K562 (cell line): ENCODE measurements at regions not wholly inside any gene's neighbourhood (a gene's known extent, or its start where the extent isn't known, plus 50 kb on each side); places are given as distances from the start of the nearest gene placed in this dataset.

Source experiments
- ARID1B ChIP-seq: fragments of 450-650 bp; IDR thresholded peaks from 2 replicates; pipeline ENCODE4 v1.6.1; 2016; ENCODE audit warnings: antibody characterized with exemption, mild to moderate bottlenecking, inconsistent platforms
- ATF1 ChIP-seq, 2 experiments: fragments of 450-650 bp in 1 of 2; IDR thresholded peaks; 2 replicates each; pipeline ENCODE4 v1.6.1; 2016; ENCODE audit warnings: missing compliant biosample characterization in 1 of 2, missing genetic modification characterization in 1 of 2
- CXXC5 ChIP-seq: fragments of 250-450 bp; sonication (Bioruptor Pico); IDR thresholded peaks from 2 replicates; pipeline ENCODE4 v1.8.0; 2022; ENCODE audit warnings: inconsistent platforms, mild to moderate bottlenecking, moderate library complexity
- DMBX1 ChIP-seq: fragments of 250-450 bp; sonication (Bioruptor Pico); IDR thresholded peaks from 2 replicates; pipeline ENCODE4 v1.8.0; 2022; ENCODE audit warnings: inconsistent platforms, mild to moderate bottlenecking, moderate library complexity, borderline replicate concordance
- EP300 ChIP-seq: IDR thresholded peaks from 2 replicates; pipeline ENCODE4 v1.6.1; 2012; ENCODE audit warnings: low read length, improper control_type of control experiment
- NCOR1 ChIP-seq: fragments of 450-650 bp; IDR thresholded peaks from 2 replicates; pipeline ENCODE4 v1.6.1; 2016; ENCODE audit warnings: mild to moderate bottlenecking, moderate library complexity
- POLR2AphosphoS5 ChIP-seq: IDR thresholded peaks from 2 replicates; pipeline ENCODE4 v1.6.1; 2011; ENCODE audit warnings: mild to moderate bottlenecking, low read depth, low read length, moderate library complexity; ENCODE audit not compliant: control insufficient read depth, insufficient read depth
- RCOR1 ChIP-seq, 2 experiments: IDR thresholded peaks; 2 replicates each; pipeline ENCODE4 v1.6.1; 2012; ENCODE audit warnings: low read depth in 2 of 2, low read length in 2 of 2, borderline replicate concordance in 1 of 2, improper control_type of control experiment in 1 of 2
- SMARCA4 ChIP-seq: fragments of 450-650 bp; IDR thresholded peaks from 2 replicates; pipeline ENCODE4 v1.6.1; 2016
- TARDBP ChIP-seq: fragments of 450-650 bp; IDR thresholded peaks from 2 replicates; pipeline ENCODE4 v1.6.1; 2016
- ZNF584 ChIP-seq: fragments of 200-800 bp; sonication (Bioruptor generic); IDR thresholded peaks from 2 replicates; pipeline ENCODE4 v1.6.1; 2016; ENCODE audit warnings: low read depth, mild to moderate bottlenecking, missing genetic modification characterization, missing compliant biosample characterization
- TF ChIP-seq, protein P1 (sequence below): fragments of 200-800 bp; sonication (Bioruptor generic); IDR thresholded peaks from 2 replicates; pipeline ENCODE4 v1.6.1; 2016; ENCODE audit warnings: missing genetic modification characterization, missing compliant biosample characterization
- TF ChIP-seq, protein P2 (sequence below), 2 experiments: fragments of 450-650 bp; IDR thresholded peaks; 2 replicates each; pipeline ENCODE4 v1.6.1; 2016
- TF ChIP-seq, protein P3 (sequence below), 2 experiments: fragments of 150-350 bp in 1 of 2; IDR thresholded peaks; 2 replicates each; pipeline ENCODE4 v1.6.1; 2012 to 2016; ENCODE audit warnings: low read depth in 2 of 2, low read length in 2 of 2, mild to moderate bottlenecking in 1 of 2, moderate library complexity in 1 of 2
- TF ChIP-seq, protein P4 (sequence below): fragments of 200-800 bp; sonication (Bioruptor generic); IDR thresholded peaks from 2 replicates; pipeline ENCODE4 v1.6.1; 2017; ENCODE audit warnings: missing genetic modification characterization, missing compliant biosample characterization

GRCh38 chr3:17946619-17947018 lies 204.2 kb upstream of the TBC1D5 start (continued):
- TF ChIP-seq, protein P1, sequence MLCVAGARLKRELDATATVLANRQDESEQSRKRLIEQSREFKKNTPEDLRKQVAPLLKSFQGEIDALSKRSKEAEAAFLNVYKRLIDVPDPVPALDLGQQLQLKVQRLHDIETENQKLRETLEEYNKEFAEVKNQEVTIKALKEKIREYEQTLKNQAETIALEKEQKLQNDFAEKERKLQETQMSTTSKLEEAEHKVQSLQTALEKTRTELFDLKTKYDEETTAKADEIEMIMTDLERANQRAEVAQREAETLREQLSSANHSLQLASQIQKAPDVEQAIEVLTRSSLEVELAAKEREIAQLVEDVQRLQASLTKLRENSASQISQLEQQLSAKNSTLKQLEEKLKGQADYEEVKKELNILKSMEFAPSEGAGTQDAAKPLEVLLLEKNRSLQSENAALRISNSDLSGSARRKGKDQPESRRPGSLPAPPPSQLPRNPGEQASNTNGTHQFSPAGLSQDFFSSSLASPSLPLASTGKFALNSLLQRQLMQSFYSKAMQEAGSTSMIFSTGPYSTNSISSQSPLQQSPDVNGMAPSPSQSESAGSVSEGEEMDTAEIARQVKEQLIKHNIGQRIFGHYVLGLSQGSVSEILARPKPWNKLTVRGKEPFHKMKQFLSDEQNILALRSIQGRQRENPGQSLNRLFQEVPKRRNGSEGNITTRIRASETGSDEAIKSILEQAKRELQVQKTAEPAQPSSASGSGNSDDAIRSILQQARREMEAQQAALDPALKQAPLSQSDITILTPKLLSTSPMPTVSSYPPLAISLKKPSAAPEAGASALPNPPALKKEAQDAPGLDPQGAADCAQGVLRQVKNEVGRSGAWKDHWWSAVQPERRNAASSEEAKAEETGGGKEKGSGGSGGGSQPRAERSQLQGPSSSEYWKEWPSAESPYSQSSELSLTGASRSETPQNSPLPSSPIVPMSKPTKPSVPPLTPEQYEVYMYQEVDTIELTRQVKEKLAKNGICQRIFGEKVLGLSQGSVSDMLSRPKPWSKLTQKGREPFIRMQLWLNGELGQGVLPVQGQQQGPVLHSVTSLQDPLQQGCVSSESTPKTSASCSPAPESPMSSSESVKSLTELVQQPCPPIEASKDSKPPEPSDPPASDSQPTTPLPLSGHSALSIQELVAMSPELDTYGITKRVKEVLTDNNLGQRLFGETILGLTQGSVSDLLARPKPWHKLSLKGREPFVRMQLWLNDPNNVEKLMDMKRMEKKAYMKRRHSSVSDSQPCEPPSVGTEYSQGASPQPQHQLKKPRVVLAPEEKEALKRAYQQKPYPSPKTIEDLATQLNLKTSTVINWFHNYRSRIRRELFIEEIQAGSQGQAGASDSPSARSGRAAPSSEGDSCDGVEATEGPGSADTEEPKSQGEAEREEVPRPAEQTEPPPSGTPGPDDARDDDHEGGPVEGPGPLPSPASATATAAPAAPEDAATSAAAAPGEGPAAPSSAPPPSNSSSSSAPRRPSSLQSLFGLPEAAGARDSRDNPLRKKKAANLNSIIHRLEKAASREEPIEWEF (CRISPR knock-in tag) = 0 out of 2 replicates have a peak, but pooled peaks have one; percentile 38
- TF ChIP-seq, protein P2, sequence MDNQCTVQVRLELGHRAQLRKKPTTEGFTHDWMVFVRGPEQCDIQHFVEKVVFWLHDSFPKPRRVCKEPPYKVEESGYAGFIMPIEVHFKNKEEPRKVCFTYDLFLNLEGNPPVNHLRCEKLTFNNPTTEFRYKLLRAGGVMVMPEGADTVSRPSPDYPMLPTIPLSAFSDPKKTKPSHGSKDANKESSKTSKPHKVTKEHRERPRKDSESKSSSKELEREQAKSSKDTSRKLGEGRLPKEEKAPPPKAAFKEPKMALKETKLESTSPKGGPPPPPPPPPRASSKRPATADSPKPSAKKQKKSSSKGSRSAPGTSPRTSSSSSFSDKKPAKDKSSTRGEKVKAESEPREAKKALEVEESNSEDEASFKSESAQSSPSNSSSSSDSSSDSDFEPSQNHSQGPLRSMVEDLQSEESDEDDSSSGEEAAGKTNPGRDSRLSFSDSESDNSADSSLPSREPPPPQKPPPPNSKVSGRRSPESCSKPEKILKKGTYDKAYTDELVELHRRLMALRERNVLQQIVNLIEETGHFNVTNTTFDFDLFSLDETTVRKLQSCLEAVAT (IDR thresholded peaks at IDR 0.05) = peak in 1 of 2 experiments; percentile 60; a peak in 1 of 4 replicates
- peak; percentile 86 for TF ChIP-seq ARID1B
- TF ChIP-seq TARDBP = peak; percentile 38; the same call in 1 of the 2 replicates
- peak; percentile 43; the same call in 1 of the 2 replicates for TF ChIP-seq EP300
- TF ChIP-seq, protein P3, sequence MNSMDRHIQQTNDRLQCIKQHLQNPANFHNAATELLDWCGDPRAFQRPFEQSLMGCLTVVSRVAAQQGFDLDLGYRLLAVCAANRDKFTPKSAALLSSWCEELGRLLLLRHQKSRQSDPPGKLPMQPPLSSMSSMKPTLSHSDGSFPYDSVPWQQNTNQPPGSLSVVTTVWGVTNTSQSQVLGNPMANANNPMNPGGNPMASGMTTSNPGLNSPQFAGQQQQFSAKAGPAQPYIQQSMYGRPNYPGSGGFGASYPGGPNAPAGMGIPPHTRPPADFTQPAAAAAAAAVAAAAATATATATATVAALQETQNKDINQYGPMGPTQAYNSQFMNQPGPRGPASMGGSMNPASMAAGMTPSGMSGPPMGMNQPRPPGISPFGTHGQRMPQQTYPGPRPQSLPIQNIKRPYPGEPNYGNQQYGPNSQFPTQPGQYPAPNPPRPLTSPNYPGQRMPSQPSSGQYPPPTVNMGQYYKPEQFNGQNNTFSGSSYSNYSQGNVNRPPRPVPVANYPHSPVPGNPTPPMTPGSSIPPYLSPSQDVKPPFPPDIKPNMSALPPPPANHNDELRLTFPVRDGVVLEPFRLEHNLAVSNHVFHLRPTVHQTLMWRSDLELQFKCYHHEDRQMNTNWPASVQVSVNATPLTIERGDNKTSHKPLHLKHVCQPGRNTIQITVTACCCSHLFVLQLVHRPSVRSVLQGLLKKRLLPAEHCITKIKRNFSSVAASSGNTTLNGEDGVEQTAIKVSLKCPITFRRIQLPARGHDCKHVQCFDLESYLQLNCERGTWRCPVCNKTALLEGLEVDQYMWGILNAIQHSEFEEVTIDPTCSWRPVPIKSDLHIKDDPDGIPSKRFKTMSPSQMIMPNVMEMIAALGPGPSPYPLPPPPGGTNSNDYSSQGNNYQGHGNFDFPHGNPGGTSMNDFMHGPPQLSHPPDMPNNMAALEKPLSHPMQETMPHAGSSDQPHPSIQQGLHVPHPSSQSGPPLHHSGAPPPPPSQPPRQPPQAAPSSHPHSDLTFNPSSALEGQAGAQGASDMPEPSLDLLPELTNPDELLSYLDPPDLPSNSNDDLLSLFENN (IDR thresholded peaks at IDR 0.05; ENCODE audit: low read depth in 2 of 2, low read length in 2 of 2) = 0 out of 4 replicates have a peak, but pooled peaks of 1 of the 2 experiments have one; percentile 32
- peak; percentile 77 for TF ChIP-seq POLR2AphosphoS5
- peak; percentile 86 to 94 for TF ChIP-seq RCOR1 (IDR thresholded peaks at IDR 0.05; ENCODE audit: borderline replicate concordance in 1 of 2, low read depth in 2 of 2, low read length in 2 of 2)
- peak; percentile 28; the same call in 1 of the 2 replicates for TF ChIP-seq SMARCA4
- no peak for TF ChIP-seq ATF1 (CRISPR knock-in tag; IDR thresholded peaks at IDR 0.05)
- peak; percentile 52 for TF ChIP-seq ATF1 (tag; IDR thresholded peaks at IDR 0.05)
- peak; percentile 54; the same call in 1 of the 2 replicates for TF ChIP-seq DMBX1 (CRISPR knock-in tag)
- TF ChIP-seq NCOR1 = peak; percentile 73
- TF ChIP-seq, protein P4, sequence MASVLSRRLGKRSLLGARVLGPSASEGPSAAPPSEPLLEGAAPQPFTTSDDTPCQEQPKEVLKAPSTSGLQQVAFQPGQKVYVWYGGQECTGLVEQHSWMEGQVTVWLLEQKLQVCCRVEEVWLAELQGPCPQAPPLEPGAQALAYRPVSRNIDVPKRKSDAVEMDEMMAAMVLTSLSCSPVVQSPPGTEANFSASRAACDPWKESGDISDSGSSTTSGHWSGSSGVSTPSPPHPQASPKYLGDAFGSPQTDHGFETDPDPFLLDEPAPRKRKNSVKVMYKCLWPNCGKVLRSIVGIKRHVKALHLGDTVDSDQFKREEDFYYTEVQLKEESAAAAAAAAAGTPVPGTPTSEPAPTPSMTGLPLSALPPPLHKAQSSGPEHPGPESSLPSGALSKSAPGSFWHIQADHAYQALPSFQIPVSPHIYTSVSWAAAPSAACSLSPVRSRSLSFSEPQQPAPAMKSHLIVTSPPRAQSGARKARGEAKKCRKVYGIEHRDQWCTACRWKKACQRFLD = peak; percentile 70; the same call in 1 of the 2 replicates
- TF ChIP-seq CXXC5 (CRISPR knock-in tag) = peak; percentile 52
- TF ChIP-seq ZNF584 (CRISPR knock-in tag) = peak; percentile 65; the same call in 1 of the 2 replicates
